Naive thymus-derived CD8-positive, alpha-beta T cell (primary cell): ENCODE measurements at regions not wholly inside any gene's neighbourhood (a gene's known extent, or its start where the extent isn't known, plus 50 kb on each side); places are given as distances from the start of the nearest gene placed in this dataset.

ENCODE experiments used
- ATAC-seq, 2 donors: fragments of 150-1000 bp; cut with Tn5 transposase in 1 of 2; sonication (Bioruptor Pico), chemical (Tn5 transposase) in 1 of 2; 1 replicate in 1 of 2; 2 replicates in 1 of 2; pipeline ENCODE4 v1.10.0; 2021; ENCODE audit warnings: mild to moderate bottlenecking in 2 of 2, moderate library complexity in 2 of 2
- POLR2A ChIA-PET: fragments of 350-600 bp; sonication (Branson Sonifier 250); formaldehyde crosslinking; loops from one replicate; lab custom pipeline; 2021; ENCODE audit warnings: antibody characterized with exemption; lab: Charles Lee
- DNase-seq, 10 donors: peaks; one replicate each; pipeline versions ENCODE4 v3.0.0 to v3.0.0-alpha.2; 2020 to 2022
- H3K27ac Mint-ChIP-seq, 10 donors: one replicate each; pipeline ENCODE4 v1.8.0; 2020 to 2022; ENCODE audit warnings: mild to moderate bottlenecking in 10 of 10, mixed read lengths in 10 of 10, moderate library complexity in 4 of 10, inconsistent platforms in 1 of 10
- H3K27me3 Mint-ChIP-seq, 5 donors: one replicate each; pipeline ENCODE4 v1.8.0; 2021 to 2022; ENCODE audit warnings: mixed read lengths in 5 of 5
- H3K36me3 Mint-ChIP-seq, 3 donors: one replicate each; pipeline ENCODE4 v1.8.0; 2020 to 2022; ENCODE audit warnings: mixed read lengths in 3 of 3, mild to moderate bottlenecking in 2 of 3, inconsistent platforms in 1 of 3
- H3K4me1 Mint-ChIP-seq, 4 donors: one replicate each; pipeline ENCODE4 v1.8.0; 2021 to 2022; ENCODE audit warnings: mixed read lengths in 4 of 4
- H3K4me3 Mint-ChIP-seq, 10 donors: one replicate each; pipeline ENCODE4 v1.8.0; 2020 to 2022; ENCODE audit warnings: mild to moderate bottlenecking in 10 of 10, mixed read lengths in 10 of 10, moderate library complexity in 6 of 10, inconsistent platforms in 1 of 10
- H3K9me3 Mint-ChIP-seq, 9 donors: one replicate each; pipeline ENCODE4 v1.8.0; 2020 to 2022; ENCODE audit warnings: mixed read lengths in 9 of 9, mild to moderate bottlenecking in 3 of 9, inconsistent platforms in 1 of 9, moderate library complexity in 1 of 9

GRCh38 chr10:123326674-123327073, 172.5 kb downstream of the BUB3 start:
- Mint-ChIP-seq H3K27ac (no peak overlapping the region), H3K4me3 (no peak overlapping the region), H3K27me3 (peaks cover 3 to 14% (median 6%) of the 10 kb centered on the region in 5 donors), H3K9me3 (peaks cover 0 to 33% (median 13%) of the 10 kb centered on the region in 9 donors), H3K4me1 (peaks cover 0 to 4% (median 0%) of the 10 kb centered on the region in 4 donors), H3K36me3 (peaks cover 5 to 30% (median 27%) of the 10 kb centered on the region in 3 donors)
- POLR2A ChIA-PET: interaction anchor here (0.6 kb wide), 1 partner anchor 26 kb away, joined by 4 read pairs; no protein-coding TSS in a partner anchor
- ATAC-seq (no peak), DNase-seq (no peak)

- POLR2A ChIA-PET: no interaction called here
- Mint-ChIP-seq H3K4me3 (no peak overlapping the region), H3K4me1 (peaks cover 0 to 4% (median 0%) of the 10 kb centered on the region in 4 donors), H3K27ac (no peak overlapping the region), H3K27me3 (peaks cover 3 to 14% (median 6%) of the 10 kb centered on the region in 5 donors), H3K36me3 (peaks cover 5 to 33% (median 31%) of the 10 kb centered on the region in 3 donors), H3K9me3 (peaks cover 0 to 33% (median 13%) of the 10 kb centered on the region in 9 donors)
- no peak for DNase-seq
- no peak for ATAC-seq
Measured at GRCh38 chr10:123327450-123327849, 173.2 kb downstream of the BUB3 start.

- peaks cover 5 to 33% (median 31%) of the 10 kb centered on the region in 3 donors for H3K36me3 Mint-ChIP-seq
- peaks cover 3 to 14% (median 6%) of the 10 kb centered on the region in 5 donors for H3K27me3 Mint-ChIP-seq
- POLR2A ChIA-PET: no interaction called here
- ATAC-seq (no peak), DNase-seq (no peak)
- H3K9me3 Mint-ChIP-seq: peaks cover 0 to 33% (median 13%) of the 10 kb centered on the region in 9 donors
- peaks cover 0 to 4% (median 0%) of the 10 kb centered on the region in 4 donors for H3K4me1 Mint-ChIP-seq
- H3K4me3 Mint-ChIP-seq: no peak overlapping the region
- no peak overlapping the region for H3K27ac Mint-ChIP-seq
Measured at GRCh38 chr10:123327896-123328295, 173.7 kb downstream of the BUB3 start.

- no peak overlapping the region for H3K27ac Mint-ChIP-seq
- no peak for ATAC-seq
- DNase-seq: no peak
- H3K4me3 Mint-ChIP-seq: no peak overlapping the region
- peaks cover 0 to 4% (median 0%) of the 10 kb centered on the region in 4 donors for H3K4me1 Mint-ChIP-seq
- peaks cover 1 to 14% (median 4%) of the 10 kb centered on the region in 5 donors for H3K27me3 Mint-ChIP-seq
- POLR2A ChIA-PET: no interaction called here
- peaks cover 0 to 47% (median 8%) of the 10 kb centered on the region in 9 donors for H3K9me3 Mint-ChIP-seq
- H3K36me3 Mint-ChIP-seq: peaks cover 0 to 30% (median 14%) of the 10 kb centered on the region in 3 donors
Measured at GRCh38 chr10:123331438-123331837, 177.2 kb downstream of the BUB3 start.

GRCh38 chr10:123346581-123346980, 192.4 kb downstream of the BUB3 start:
- Mint-ChIP-seq H3K4me1 (no peaks in the 10 kb centered on the region), H3K4me3 (no peak overlapping the region), H3K27me3 (peaks cover 3 to 9% (median 4%) of the 10 kb centered on the region in 5 donors), H3K27ac (peak overlapping the region in 1 of 10 donors; percentile 52), H3K9me3 (no peaks in the 10 kb centered on the region), H3K36me3 (no peaks in the 10 kb centered on the region)
- POLR2A ChIA-PET: no interaction called here
- ATAC-seq (no peak), DNase-seq (no peak)

- no peak for ATAC-seq
- Mint-ChIP-seq H3K4me1 (no peaks in the 10 kb centered on the region), H3K36me3 (no peaks in the 10 kb centered on the region), H3K4me3 (no peak overlapping the region), H3K27ac (no peak overlapping the region), H3K27me3 (peaks cover 0 to 5% (median 2%) of the 10 kb centered on the region in 5 donors), H3K9me3 (no peaks in the 10 kb centered on the region)
- POLR2A ChIA-PET: no interaction called here
- no peak for DNase-seq
Measured at GRCh38 chr10:123348691-123349572, 194.7 kb downstream of the BUB3 start.

GRCh38 chr10:123351715-123352114, 197.5 kb downstream of the BUB3 start:
- POLR2A ChIA-PET: no interaction called here
- H3K4me3 Mint-ChIP-seq: no peak overlapping the region

GRCh38 chr10:123354521-123354920, 200.3 kb downstream of the BUB3 start:
- H3K27me3 Mint-ChIP-seq: peaks cover 2 to 53% (median 10%) of the 10 kb centered on the region in 5 donors
- H3K27ac Mint-ChIP-seq: no peak overlapping the region
- POLR2A ChIA-PET: no interaction called here
- H3K4me3 Mint-ChIP-seq: no peak overlapping the region
- H3K36me3 Mint-ChIP-seq: no peaks in the 10 kb centered on the region
- H3K9me3 Mint-ChIP-seq: peaks cover 0 to 2% (median 0%) of the 10 kb centered on the region in 9 donors
- no peaks in the 10 kb centered on the region for H3K4me1 Mint-ChIP-seq
- ATAC-seq (no peak), DNase-seq (no peak)

More at GRCh38 chr10:123351715-123352114, 197.5 kb downstream of the BUB3 start:
- Mint-ChIP-seq H3K27me3 (peaks cover 0 to 32% (median 6%) of the 10 kb centered on the region in 5 donors), H3K9me3 (no peaks in the 10 kb centered on the region), H3K36me3 (no peaks in the 10 kb centered on the region), H3K4me1 (no peaks in the 10 kb centered on the region), H3K27ac (no peak overlapping the region)
- no peak for DNase-seq
- ATAC-seq: no peak

GRCh38 chr10:123355748-123356481, 201.7 kb downstream of the BUB3 start:
- no peak for DNase-seq
- Mint-ChIP-seq H3K27ac (no peak overlapping the region), H3K9me3 (peaks cover 0 to 2% (median 0%) of the 10 kb centered on the region in 9 donors), H3K36me3 (no peaks in the 10 kb centered on the region), H3K4me1 (no peaks in the 10 kb centered on the region), H3K27me3 (peaks cover 2 to 53% (median 11%) of the 10 kb centered on the region in 5 donors), H3K4me3 (no peak overlapping the region)
- no peak for ATAC-seq
- POLR2A ChIA-PET: no interaction called here

GRCh38 chr10:123356799-123357198, 202.6 kb downstream of the BUB3 start:
- DNase-seq (no peak), ATAC-seq (no peak)
- Mint-ChIP-seq H3K4me3 (no peak overlapping the region), H3K27ac (no peak overlapping the region), H3K36me3 (no peaks in the 10 kb centered on the region), H3K9me3 (peaks cover 0 to 2% (median 0%) of the 10 kb centered on the region in 9 donors), H3K4me1 (no peaks in the 10 kb centered on the region), H3K27me3 (peaks cover 2 to 53% (median 11%) of the 10 kb centered on the region in 5 donors)
- POLR2A ChIA-PET: no interaction called here

GRCh38 chr10:123357421-123357930, 203.3 kb downstream of the BUB3 start:
- Mint-ChIP-seq H3K4me3 (no peak overlapping the region), H3K36me3 (no peaks in the 10 kb centered on the region), H3K27ac (no peak overlapping the region), H3K4me1 (no peaks in the 10 kb centered on the region), H3K27me3 (peaks cover 2 to 53% (median 11%) of the 10 kb centered on the region in 5 donors), H3K9me3 (peaks cover 0 to 2% (median 0%) of the 10 kb centered on the region in 9 donors)
- DNase-seq (no peak), ATAC-seq (no peak)
- POLR2A ChIA-PET: no interaction called here

GRCh38 chr10:123359539-123359938, 205.3 kb downstream of the BUB3 start:
- Mint-ChIP-seq H3K27ac (no peak overlapping the region), H3K4me1 (no peaks in the 10 kb centered on the region), H3K9me3 (peaks cover 0 to 2% (median 0%) of the 10 kb centered on the region in 9 donors), H3K27me3 (peaks cover 2 to 43% (median 11%) of the 10 kb centered on the region in 5 donors), H3K4me3 (no peak overlapping the region), H3K36me3 (no peaks in the 10 kb centered on the region)
- POLR2A ChIA-PET: no interaction called here
- ATAC-seq: no peak
- no peak for DNase-seq
